HG03139 (cell line): ENCODE measurements at regions not wholly inside any gene's neighbourhood (a gene's known extent, or its start where the extent isn't known, plus 50 kb on each side); places are given as distances from the start of the nearest gene placed in this dataset.

Source experiments
- ATAC-seq: cut with Tn5 transposase; IDR thresholded peaks from one replicate; pipeline ENCODE4 v1.9.1; 2021; ENCODE audit not compliant: unreplicated experiment

DNA sequence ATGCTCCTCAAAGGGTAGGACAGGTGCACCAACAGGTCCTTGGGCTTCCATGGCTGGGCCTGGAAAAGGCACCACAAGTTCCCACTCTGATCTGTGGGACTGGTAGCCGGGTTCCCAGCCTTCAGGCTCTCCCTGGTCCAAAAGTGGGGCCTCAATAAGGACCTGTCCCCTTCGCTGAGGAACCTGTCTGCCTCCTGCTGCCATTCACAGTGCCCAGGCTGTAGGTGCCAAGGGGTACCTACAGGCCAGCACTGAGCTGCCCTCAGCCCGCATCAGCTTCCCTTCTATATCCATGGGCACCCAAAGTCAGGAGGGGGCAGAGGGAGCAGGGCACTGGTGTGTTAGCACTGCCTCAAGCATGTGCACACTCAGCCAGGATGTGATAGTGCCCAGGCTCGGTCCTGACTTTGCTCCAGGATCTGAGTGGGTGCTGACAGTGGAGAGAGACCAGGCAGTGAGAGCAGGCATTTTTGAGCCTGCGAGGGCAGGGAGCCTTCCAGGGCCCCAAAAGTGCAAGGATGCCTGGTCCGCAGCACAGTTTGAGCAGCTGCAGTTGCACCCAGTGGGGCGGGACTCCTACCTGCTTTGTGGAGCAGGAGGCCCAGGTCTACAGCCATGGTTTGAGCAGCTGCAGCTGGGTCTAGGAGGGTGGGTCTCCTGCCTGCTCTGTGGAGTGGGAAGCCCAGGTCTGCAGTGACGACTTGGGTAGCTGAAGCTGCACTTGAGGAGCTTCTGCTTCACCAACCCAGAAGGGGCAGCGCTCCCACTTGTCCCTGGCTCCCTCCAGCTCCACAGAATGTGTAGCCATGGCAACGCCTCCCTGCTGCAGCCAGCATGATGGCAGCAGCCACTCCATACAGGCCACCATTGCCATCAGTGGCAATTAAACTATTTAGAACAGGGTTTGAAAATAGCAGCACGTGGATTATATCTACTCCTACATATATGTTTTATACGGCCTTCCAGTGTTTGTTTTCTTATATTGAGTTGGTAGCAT is 376.4 kb downstream of the KCTD8 start:
- ATAC-seq: no peak

- ATAC-seq: no peak
Observed at GRCh38 chr4:44086753-44087152, 361.9 kb downstream of the KCTD8 start.

GRCh38 chr4:44093390-44093789 is 355.2 kb downstream of the KCTD8 start:
- no peak for ATAC-seq

GRCh38 chr4:44098973-44099372 is 349.6 kb downstream of the KCTD8 start:
- no peak for ATAC-seq

- no peak for ATAC-seq
Observed at GRCh38 chr4:44100456-44100855, 348.2 kb downstream of the KCTD8 start.

DNA sequence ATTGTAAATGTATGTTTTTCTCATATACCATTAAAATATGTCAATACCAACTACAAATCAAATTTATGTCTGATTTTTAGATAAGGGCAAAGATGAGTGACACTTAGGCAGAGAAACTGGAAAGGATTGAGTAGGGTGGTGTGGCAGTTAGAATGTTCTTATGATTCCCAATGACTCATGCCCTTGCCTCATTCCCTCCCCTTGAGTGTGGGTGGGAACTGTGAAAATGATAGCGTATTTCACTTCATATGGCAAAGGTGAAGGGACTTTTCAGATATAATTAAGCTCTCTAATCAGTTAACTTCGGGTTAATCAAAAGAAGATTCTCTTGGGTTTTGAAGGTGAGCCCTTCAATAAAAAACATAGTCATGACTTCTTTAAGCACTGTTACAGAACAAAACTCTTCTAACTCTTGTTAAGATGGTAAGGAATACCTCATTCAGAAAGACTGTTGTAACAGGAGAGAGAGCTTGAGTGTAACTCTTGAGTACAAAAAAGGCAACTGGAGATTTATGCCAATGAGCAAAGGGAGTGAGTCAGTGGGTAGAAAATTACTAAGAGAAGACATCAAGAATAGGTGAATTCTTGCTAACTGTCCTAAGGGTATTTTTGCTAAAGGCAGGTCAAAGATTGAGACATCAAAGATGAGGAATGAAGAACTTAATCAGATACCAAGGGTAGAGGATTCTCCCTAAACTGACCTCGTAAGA is 329.5 kb downstream of the KCTD8 start:
- no peak for ATAC-seq

- no peak for ATAC-seq
Observed at GRCh38 chr4:44120646-44121045, 328.0 kb downstream of the KCTD8 start.

- ATAC-seq: no peak
Observed at GRCh38 chr4:44121210-44121609, 327.4 kb downstream of the KCTD8 start.
